ENCODE measurements at regions not wholly inside any gene's neighbourhood (a gene's known extent, or its start where the extent isn't known, plus 50 kb on each side); places are given as distances from the start of the nearest gene placed in this dataset.

DNA sequence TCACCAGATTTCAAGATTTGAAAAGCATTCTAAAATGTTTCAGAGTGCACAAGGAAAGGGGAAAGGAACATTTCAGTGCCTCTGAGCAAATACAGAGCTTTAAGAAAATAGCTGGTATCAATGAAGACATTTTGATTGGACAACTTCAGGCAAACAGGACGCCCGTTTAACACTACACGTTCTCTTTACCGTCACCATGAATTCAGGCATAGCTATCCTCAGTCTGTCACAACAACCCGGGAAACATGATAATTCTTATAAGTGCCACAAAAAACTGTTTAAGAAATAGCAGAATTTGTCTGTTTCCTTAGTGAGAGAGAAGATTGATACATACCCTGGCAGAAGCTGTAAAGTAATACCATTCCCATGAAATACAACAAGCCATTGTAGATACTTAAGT is 392.4 kb upstream of the PDE4D start:
- intact Hi-C loops (cut with micrococcal nuclease) = no loop called here
- POLR2A ChIA-PET = interaction anchor here (0.7 kb wide), 1 partner anchor 16 kb away, joined by 3 read pairs; no protein-coding TSS in a partner anchor
- Mint-ChIP-seq H3K36me3 (ENCODE audit: insufficient read depth, unreplicated experiment) (no peaks in the 10 kb centered on the region), H3K4me3 (ENCODE audit: unreplicated experiment) (no peak overlapping the region), H3K27ac (ENCODE audit: low read depth, unreplicated experiment) (no peak overlapping the region), H3K9me3 (ENCODE audit: unreplicated experiment) (no peaks in the 10 kb centered on the region), H3K4me1 (ENCODE audit: insufficient read depth, unreplicated experiment) (no peaks in the 10 kb centered on the region), H3K27me3 (ENCODE audit: insufficient read depth, unreplicated experiment) (peaks cover 100% of the 10 kb centered on the region)
- no TSS peak for BruUV-seq (replicated peaks)
- CTCF ChIA-PET = interaction anchor here (2.4 kb wide), 2 partner anchors 10 to 475 kb away, joined by 10 to 11 read pairs; no protein-coding TSS in a partner anchor
- no peak for TF ChIP-seq CTCF (IDR thresholded peaks at IDR 0.05; ENCODE audit: unreplicated experiment)
- no peak for DNase-seq (ENCODE audit: unreplicated experiment)

DNA sequence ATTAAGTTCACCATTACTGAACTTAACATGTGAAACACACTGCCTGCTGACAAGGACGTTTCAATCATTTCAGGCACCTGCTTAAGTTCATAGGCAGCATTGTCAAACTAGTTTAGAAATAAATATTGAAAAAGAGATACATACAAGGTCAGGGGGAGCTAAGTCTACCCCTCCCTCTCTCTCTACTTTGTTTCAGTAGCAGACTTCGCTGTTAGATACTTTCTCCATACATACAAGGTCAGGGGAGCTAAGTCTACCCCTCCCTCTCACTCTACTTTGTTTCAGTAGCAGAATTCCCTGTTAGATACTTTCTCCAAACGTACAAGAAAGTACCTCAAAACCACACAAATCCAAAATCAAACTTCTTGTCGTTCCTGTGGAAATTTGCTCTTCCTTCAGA is 387.4 kb upstream of the PDE4D start:
- Mint-ChIP-seq H3K27me3 (ENCODE audit: insufficient read depth, unreplicated experiment) (peaks cover 97% of the 10 kb centered on the region), H3K4me3 (ENCODE audit: unreplicated experiment) (no peak overlapping the region), H3K9me3 (ENCODE audit: unreplicated experiment) (no peaks in the 10 kb centered on the region), H3K36me3 (ENCODE audit: insufficient read depth, unreplicated experiment) (no peaks in the 10 kb centered on the region), H3K4me1 (ENCODE audit: insufficient read depth, unreplicated experiment) (no peaks in the 10 kb centered on the region), H3K27ac (ENCODE audit: low read depth, unreplicated experiment) (no peak overlapping the region)
- TF ChIP-seq CTCF (IDR thresholded peaks at IDR 0.05; ENCODE audit: unreplicated experiment) = no peak
- BruUV-seq (replicated peaks) = no TSS peak
- CTCF ChIA-PET = no interaction called here
- intact Hi-C loops (cut with micrococcal nuclease) = no loop called here
- POLR2A ChIA-PET = no interaction called here
- DNase-seq (ENCODE audit: unreplicated experiment) = no peak

GRCh38 chr5:60277941-60278340 is 384.4 kb upstream of the PDE4D start:
- H3K36me3 Mint-ChIP-seq (ENCODE audit: insufficient read depth, unreplicated experiment) = no peaks in the 10 kb centered on the region
- H3K4me1 Mint-ChIP-seq (ENCODE audit: insufficient read depth, unreplicated experiment) = no peaks in the 10 kb centered on the region
- BruUV-seq (replicated peaks) = no TSS peak
- H3K4me3 Mint-ChIP-seq (ENCODE audit: unreplicated experiment) = no peak overlapping the region
- H3K27ac Mint-ChIP-seq (ENCODE audit: low read depth, unreplicated experiment) = no peak overlapping the region
- H3K9me3 Mint-ChIP-seq (ENCODE audit: unreplicated experiment) = no peaks in the 10 kb centered on the region
- DNase-seq (ENCODE audit: unreplicated experiment) = no peak
- H3K27me3 Mint-ChIP-seq (ENCODE audit: insufficient read depth, unreplicated experiment) = peaks cover 90% of the 10 kb centered on the region
- no peak for TF ChIP-seq CTCF (IDR thresholded peaks at IDR 0.05; ENCODE audit: unreplicated experiment)
- CTCF ChIA-PET = interaction anchor here (0.6 kb wide), 1 partner anchor 733 kb away, joined by 3 read pairs; no protein-coding TSS in a partner anchor
- intact Hi-C loops (cut with micrococcal nuclease) = no loop called here
- POLR2A ChIA-PET = interaction anchor here (0.6 kb wide), 1 partner anchor 10 kb away, joined by 4 read pairs; no protein-coding TSS in a partner anchor

- Mint-ChIP-seq H3K4me1 (ENCODE audit: insufficient read depth, unreplicated experiment) (no peaks in the 10 kb centered on the region), H3K36me3 (ENCODE audit: insufficient read depth, unreplicated experiment) (no peaks in the 10 kb centered on the region), H3K27me3 (ENCODE audit: insufficient read depth, unreplicated experiment) (peaks cover 86% of the 10 kb centered on the region), H3K9me3 (ENCODE audit: unreplicated experiment) (no peaks in the 10 kb centered on the region), H3K27ac (ENCODE audit: low read depth, unreplicated experiment) (no peak overlapping the region), H3K4me3 (ENCODE audit: unreplicated experiment) (no peak overlapping the region)
- CTCF ChIA-PET = interaction anchor here (1.0 kb wide), 1 partner anchor 12 kb away, joined by 4 read pairs; no protein-coding TSS in a partner anchor
- intact Hi-C loops (cut with micrococcal nuclease) = no loop called here
- BruUV-seq (replicated peaks) = no TSS peak
- TF ChIP-seq CTCF (IDR thresholded peaks at IDR 0.05; ENCODE audit: unreplicated experiment) = no peak
- POLR2A ChIA-PET = no interaction called here
- no peak for DNase-seq (ENCODE audit: unreplicated experiment)
Measured at GRCh38 chr5:60274747-60275146, 381.2 kb upstream of the PDE4D start.

Data from MCF 10A (cell line).